CD4-positive, alpha-beta T cell (primary cell): ENCODE measurements at regions not wholly inside any gene's neighbourhood (a gene's known extent, or its start where the extent isn't known, plus 50 kb on each side); places are given as distances from the start of the nearest gene placed in this dataset.

ENCODE experiments used
- ATAC-seq: fragments of 200-7000 bp; cut with Tn5 transposase; one replicate; pipeline ENCODE4 v1.10.0; 2022; ENCODE audit warnings: mild to moderate bottlenecking; ENCODE audit not compliant: poor library complexity
- CTCF ChIA-PET: fragments of 350-600 bp; sonication (Branson Sonifier 250); formaldehyde crosslinking; loops from one replicate; lab custom pipeline; 2021; ENCODE audit warnings: antibody characterized with exemption, inconsistent platforms; lab: Charles Lee
- POLR2A ChIA-PET: fragments of 350-600 bp; sonication (Branson Sonifier 250); formaldehyde crosslinking; loops from one replicate; lab custom pipeline; 2021; ENCODE audit warnings: antibody characterized with exemption, inconsistent platforms; lab: Charles Lee
- DNase-seq, 14 experiments: peaks; one replicate each; pipeline ENCODE4 v3.0.0-alpha.2; 2013 to 2020; ENCODE audit warnings: mixed read lengths in 2 of 14
- H3K27ac ChIP-seq, 2 donors: one replicate each; pipeline versions ENCODE4 v1.5.1 to v1.7.0; 2013; ENCODE audit warnings: low read length in 2 of 2, low read depth in 1 of 2, mild to moderate bottlenecking in 1 of 2
- H3K27me3 ChIP-seq, 2 experiments: 1 replicate in 1 of 2; 2 replicates in 1 of 2; pipeline versions ENCODE4 v1.6.1 to v1.7.0; 2013; ENCODE audit warnings: low read length in 2 of 2, control low read depth in 1 of 2, mild to moderate bottlenecking in 1 of 2, moderate library complexity in 1 of 2; ENCODE audit not compliant: insufficient read depth in 2 of 2, control insufficient read depth in 1 of 2
- H3K36me3 ChIP-seq: one replicate; pipeline ENCODE4 v1.6.1; 2013; ENCODE audit warnings: low read length, control low read depth; ENCODE audit not compliant: insufficient read depth
- H3K4me1 ChIP-seq: one replicate; pipeline ENCODE4 v1.6.1; 2013; ENCODE audit warnings: low read length, control low read depth; ENCODE audit not compliant: insufficient read depth
- H3K4me3 ChIP-seq: one replicate; pipeline ENCODE4 v1.5.1; 2013; ENCODE audit warnings: mild to moderate bottlenecking, low read length, moderate library complexity
- H3K9me3 ChIP-seq, 2 experiments: 1 replicate in 1 of 2; 2 replicates in 1 of 2; pipeline versions ENCODE4 v1.6.1 to v1.7.0; 2013; ENCODE audit warnings: low read length in 2 of 2, mild to moderate bottlenecking in 2 of 2, control low read depth in 1 of 2, moderate library complexity in 1 of 2; ENCODE audit not compliant: control insufficient read depth in 1 of 2, insufficient read depth in 1 of 2
- H3K27ac Mint-ChIP-seq: one replicate; pipeline ENCODE4 v1.8.0; 2020; ENCODE audit warnings: mixed read lengths
- H3K27me3 Mint-ChIP-seq: one replicate; pipeline ENCODE4 v1.8.0; 2021; ENCODE audit warnings: mixed read lengths
- H3K36me3 Mint-ChIP-seq: one replicate; pipeline ENCODE4 v1.8.0; 2021; ENCODE audit warnings: low read depth, mixed read lengths
- H3K4me1 Mint-ChIP-seq: one replicate; pipeline ENCODE4 v1.8.0; 2021; ENCODE audit warnings: low read depth, mixed read lengths
- H3K4me3 Mint-ChIP-seq: one replicate; pipeline ENCODE4 v1.8.0; 2020; ENCODE audit warnings: mild to moderate bottlenecking, mixed read lengths
- H3K9me3 Mint-ChIP-seq: one replicate; pipeline ENCODE4 v1.8.0; 2020; ENCODE audit warnings: mixed read lengths
- CTCF ChIP-seq: fragments of 200-600 bp; IDR thresholded peaks from one replicate; pipeline ENCODE4 v1.8.0; 2022; ENCODE audit warnings: antibody characterized with exemption, mild to moderate bottlenecking
- intact Hi-C, 2 experiments: fragments of 100-400 bp; cut with DNase I in 1 of 2; cut with micrococcal nuclease in 1 of 2; formaldehyde crosslinking; loops; one replicate each; pipeline versions ENCODE4 v1.15.1 to v1.9.0; 2023 to 2025; cut with DNase I, micrococcal nuclease

DNA sequence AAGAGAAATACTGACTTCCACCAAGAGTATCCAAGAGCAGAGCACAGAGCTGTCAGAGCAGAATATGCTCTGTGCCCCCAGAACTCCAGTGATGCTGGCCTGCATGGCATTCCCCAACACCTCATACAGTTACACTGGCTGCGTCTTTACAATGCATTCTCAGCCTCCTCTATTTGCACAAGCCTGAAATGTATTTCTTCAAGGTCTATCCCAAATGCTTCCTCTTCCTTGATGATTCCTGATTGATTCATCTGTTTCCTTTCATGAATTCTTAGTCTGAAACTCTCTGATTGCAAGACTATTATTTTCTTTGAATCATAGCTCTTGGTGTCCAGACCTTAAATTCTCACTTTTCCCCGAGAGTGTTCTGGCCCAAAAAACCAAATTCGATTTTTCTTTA lies 664.7 kb downstream of the MECOM start:
- no peaks in the 10 kb centered on the region for H3K36me3 Mint-ChIP-seq
- H3K27ac ChIP-seq = no peak overlapping the region
- no peaks in the 10 kb centered on the region for H3K36me3 ChIP-seq
- no peaks in the 10 kb centered on the region for H3K9me3 ChIP-seq
- DNase-seq (no peak), ATAC-seq (no peak)
- H3K27me3 Mint-ChIP-seq = no peaks in the 10 kb centered on the region
- H3K4me3 Mint-ChIP-seq = no peak overlapping the region
- POLR2A ChIA-PET = no interaction called here
- intact Hi-C loops = no loop called here
- no peaks in the 10 kb centered on the region for H3K27me3 ChIP-seq
- CTCF ChIA-PET = no interaction called here
- H3K4me3 ChIP-seq = no peak overlapping the region
- no peaks in the 10 kb centered on the region for H3K4me1 ChIP-seq
- no peaks in the 10 kb centered on the region for H3K4me1 Mint-ChIP-seq
- TF ChIP-seq CTCF = no peak
- H3K27ac Mint-ChIP-seq = no peak overlapping the region
- H3K9me3 Mint-ChIP-seq = no peaks in the 10 kb centered on the region

DNA sequence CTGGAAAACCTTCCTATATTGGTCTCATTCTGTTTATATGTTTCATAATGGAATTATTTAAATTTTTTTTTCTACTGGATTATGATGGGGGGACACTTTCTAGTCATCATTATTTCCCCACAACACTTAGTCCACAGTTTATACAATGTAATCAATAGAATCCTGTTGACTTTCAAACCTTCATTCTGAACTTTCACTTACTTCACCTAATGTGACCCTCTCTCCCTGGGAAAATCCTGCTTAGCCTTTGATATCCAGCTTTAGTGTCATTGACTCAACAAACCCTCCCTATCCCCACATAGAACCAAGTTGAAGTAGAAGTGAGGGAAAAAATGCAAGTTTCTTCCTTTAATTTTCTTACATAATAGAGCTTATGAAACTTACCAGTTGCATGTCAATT lies 666.0 kb downstream of the MECOM start:
- no peak overlapping the region for H3K27ac ChIP-seq
- DNase-seq (no peak), ATAC-seq (no peak)
- H3K27me3 ChIP-seq = no peaks in the 10 kb centered on the region
- no peak for TF ChIP-seq CTCF
- Mint-ChIP-seq H3K36me3 (no peaks in the 10 kb centered on the region), H3K4me3 (no peak overlapping the region), H3K27me3 (no peaks in the 10 kb centered on the region), H3K4me1 (no peaks in the 10 kb centered on the region), H3K9me3 (no peaks in the 10 kb centered on the region), H3K27ac (no peak overlapping the region)
- ChIA-PET CTCF (no interaction called here), POLR2A (no interaction called here)
- H3K36me3 ChIP-seq = no peaks in the 10 kb centered on the region
- H3K9me3 ChIP-seq = no peaks in the 10 kb centered on the region
- no peaks in the 10 kb centered on the region for H3K4me1 ChIP-seq
- no peak overlapping the region for H3K4me3 ChIP-seq
- intact Hi-C loops = no loop called here

GRCh38 chr3:168996622-168997021 lies 666.9 kb downstream of the MECOM start:
- H3K36me3 Mint-ChIP-seq = no peaks in the 10 kb centered on the region
- intact Hi-C loops = no loop called here
- no peak for TF ChIP-seq CTCF
- no peaks in the 10 kb centered on the region for H3K27me3 Mint-ChIP-seq
- Histone ChIP-seq H3K4me3 (no peak overlapping the region), H3K27me3 (no peaks in the 10 kb centered on the region), H3K4me1 (no peaks in the 10 kb centered on the region), H3K27ac (no peak overlapping the region), H3K36me3 (no peaks in the 10 kb centered on the region), H3K9me3 (no peaks in the 10 kb centered on the region)
- ATAC-seq (no peak), DNase-seq (no peak)
- no peaks in the 10 kb centered on the region for H3K4me1 Mint-ChIP-seq
- no peak overlapping the region for H3K4me3 Mint-ChIP-seq
- H3K9me3 Mint-ChIP-seq = no peaks in the 10 kb centered on the region
- POLR2A ChIA-PET = no interaction called here
- CTCF ChIA-PET = no interaction called here
- H3K27ac Mint-ChIP-seq = no peak overlapping the region
